ENCODE measurements at regions not wholly inside any gene's neighbourhood (a gene's known extent, or its start where the extent isn't known, plus 50 kb on each side); places are given as distances from the start of the nearest gene placed in this dataset.

GRCh38 chr2:111666160-111666559, 217.8 kb downstream of the ANAPC1 start:
- no peak overlapping the region for H3K4me3 ChIP-seq (ENCODE audit: low read depth, low read length)
- TF ChIP-seq, protein P1, sequence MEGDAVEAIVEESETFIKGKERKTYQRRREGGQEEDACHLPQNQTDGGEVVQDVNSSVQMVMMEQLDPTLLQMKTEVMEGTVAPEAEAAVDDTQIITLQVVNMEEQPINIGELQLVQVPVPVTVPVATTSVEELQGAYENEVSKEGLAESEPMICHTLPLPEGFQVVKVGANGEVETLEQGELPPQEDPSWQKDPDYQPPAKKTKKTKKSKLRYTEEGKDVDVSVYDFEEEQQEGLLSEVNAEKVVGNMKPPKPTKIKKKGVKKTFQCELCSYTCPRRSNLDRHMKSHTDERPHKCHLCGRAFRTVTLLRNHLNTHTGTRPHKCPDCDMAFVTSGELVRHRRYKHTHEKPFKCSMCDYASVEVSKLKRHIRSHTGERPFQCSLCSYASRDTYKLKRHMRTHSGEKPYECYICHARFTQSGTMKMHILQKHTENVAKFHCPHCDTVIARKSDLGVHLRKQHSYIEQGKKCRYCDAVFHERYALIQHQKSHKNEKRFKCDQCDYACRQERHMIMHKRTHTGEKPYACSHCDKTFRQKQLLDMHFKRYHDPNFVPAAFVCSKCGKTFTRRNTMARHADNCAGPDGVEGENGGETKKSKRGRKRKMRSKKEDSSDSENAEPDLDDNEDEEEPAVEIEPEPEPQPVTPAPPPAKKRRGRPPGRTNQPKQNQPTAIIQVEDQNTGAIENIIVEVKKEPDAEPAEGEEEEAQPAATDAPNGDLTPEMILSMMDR (IDR thresholded peaks at IDR 0.05; ENCODE audit: low read depth, low read length) = no peak
- in situ Hi-C loops (cut with HindIII; ENCODE audit: low sequenced_read_pairs) = no loop called here
- no peak for DNase-seq (ENCODE audit: low read depth, low spot score)

DNA sequence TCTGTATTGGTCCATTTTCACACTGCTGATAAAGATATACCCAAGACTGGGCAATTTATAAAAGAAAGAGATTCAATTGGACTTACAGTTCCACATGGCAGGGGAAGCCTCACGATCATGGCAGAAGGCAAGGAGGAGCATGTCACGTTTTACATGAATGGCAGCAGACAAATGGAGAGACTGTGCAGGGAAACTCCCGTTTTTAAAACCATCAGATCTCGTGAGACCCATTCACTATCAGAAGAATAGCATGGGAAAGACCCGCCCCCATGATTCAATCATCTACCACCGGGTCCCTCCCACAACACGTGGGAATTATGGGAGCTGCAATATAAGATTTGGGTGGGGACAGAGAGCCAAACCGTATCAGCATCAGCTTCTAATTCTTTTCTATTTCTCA, 217.0 kb downstream of the ANAPC1 start:
- TF ChIP-seq, protein P1 (IDR thresholded peaks at IDR 0.05; ENCODE audit: low read depth, low read length) = no peak
- in situ Hi-C loops (cut with HindIII; ENCODE audit: low sequenced_read_pairs) = no loop called here
- no peak for DNase-seq (ENCODE audit: low read depth, low spot score)
- no peak overlapping the region for H3K4me3 ChIP-seq (ENCODE audit: low read depth, low read length)

DNA sequence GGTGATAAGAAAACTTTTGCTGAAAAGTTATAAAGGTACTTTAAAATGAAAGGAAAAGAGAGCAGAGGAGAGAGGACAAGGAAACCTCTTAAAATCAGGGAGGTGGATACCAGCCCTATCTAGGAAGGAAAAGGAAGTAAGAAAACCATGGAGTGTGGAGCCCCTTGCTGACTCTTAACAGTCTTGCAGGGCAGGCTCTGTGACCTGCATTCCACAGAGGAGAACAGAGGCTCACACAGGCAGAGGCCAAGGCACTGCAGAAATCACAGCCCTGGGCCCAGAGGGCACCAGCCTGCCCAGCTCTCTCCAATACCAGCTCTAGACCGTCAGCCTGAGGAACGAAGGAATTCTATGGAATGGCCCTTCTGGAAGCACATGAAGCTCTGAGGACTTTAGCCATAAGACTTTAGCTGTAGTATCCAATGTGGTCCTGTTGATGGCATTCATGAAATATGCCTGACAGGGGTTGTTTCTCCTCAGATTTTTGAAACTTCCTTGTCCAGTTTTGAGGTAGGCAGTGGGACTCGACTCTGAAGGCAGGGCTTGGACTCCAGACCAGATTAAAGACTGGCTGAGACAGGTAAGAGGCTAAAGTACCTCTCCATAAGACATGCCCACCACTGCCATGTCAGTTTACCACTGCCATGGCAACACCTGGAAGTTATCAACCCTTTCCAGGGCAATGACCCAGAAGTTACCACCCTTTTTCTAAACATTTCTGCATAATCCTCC, 216.3 kb downstream of the ANAPC1 start:
- H3K4me3 ChIP-seq (ENCODE audit: low read depth, low read length) = no peak overlapping the region
- TF ChIP-seq, protein P1 (IDR thresholded peaks at IDR 0.05; ENCODE audit: low read depth, low read length) = peak; percentile 63
- in situ Hi-C loops (cut with HindIII; ENCODE audit: low sequenced_read_pairs) = no loop called here
- DNase-seq (ENCODE audit: low read depth, low spot score) = peak; percentile 72

DNA sequence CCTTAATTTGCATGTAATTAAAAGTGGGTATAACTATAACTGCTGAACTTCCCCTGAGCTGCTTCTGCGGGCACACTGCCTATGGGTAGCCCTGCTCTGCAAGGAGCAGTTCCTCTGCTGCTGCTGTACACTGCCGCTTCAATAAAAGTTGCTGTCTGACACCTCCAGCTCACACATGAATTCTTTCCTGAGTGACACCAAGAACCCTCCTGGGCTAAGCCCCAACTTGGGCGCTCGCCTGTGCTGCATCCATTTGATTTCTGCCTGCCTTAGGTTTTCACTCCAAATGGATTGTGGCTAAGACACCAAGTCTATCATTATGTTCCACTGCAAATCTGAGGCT, 215.7 kb downstream of the ANAPC1 start:
- TF ChIP-seq, protein P1 (IDR thresholded peaks at IDR 0.05; ENCODE audit: low read depth, low read length) = no peak
- in situ Hi-C loops (cut with HindIII; ENCODE audit: low sequenced_read_pairs) = no loop called here

DNA sequence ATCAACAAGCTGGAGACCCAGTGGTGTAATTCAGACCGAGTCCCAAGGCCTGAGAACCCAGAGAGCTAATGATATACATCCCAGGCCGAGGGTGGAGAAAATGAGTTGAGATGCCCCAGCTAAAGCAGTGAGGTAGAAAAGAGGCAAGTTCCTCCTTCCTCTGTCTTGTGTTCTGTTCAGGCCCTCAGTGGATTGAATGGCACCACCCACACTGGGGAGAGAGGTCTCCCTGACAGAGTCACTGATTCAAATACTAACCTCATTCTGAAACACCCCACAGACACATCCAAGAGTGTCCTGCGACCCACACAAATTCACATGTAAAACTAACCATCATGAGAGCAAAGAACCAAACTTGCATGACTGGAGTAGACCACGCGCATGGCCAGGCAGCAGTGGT, 215.3 kb downstream of the ANAPC1 start:
- in situ Hi-C loops (cut with HindIII; ENCODE audit: low sequenced_read_pairs) = no loop called here
- no peak overlapping the region for H3K4me3 ChIP-seq (ENCODE audit: low read depth, low read length)
- TF ChIP-seq, protein P1 (IDR thresholded peaks at IDR 0.05; ENCODE audit: low read depth, low read length) = no peak
- DNase-seq (ENCODE audit: low read depth, low spot score) = no peak

More for the DNA sequence above, 215.7 kb downstream of the ANAPC1 start:
- H3K4me3 ChIP-seq (ENCODE audit: low read depth, low read length) = no peak overlapping the region
- DNase-seq (ENCODE audit: low read depth, low spot score) = no peak

DNA sequence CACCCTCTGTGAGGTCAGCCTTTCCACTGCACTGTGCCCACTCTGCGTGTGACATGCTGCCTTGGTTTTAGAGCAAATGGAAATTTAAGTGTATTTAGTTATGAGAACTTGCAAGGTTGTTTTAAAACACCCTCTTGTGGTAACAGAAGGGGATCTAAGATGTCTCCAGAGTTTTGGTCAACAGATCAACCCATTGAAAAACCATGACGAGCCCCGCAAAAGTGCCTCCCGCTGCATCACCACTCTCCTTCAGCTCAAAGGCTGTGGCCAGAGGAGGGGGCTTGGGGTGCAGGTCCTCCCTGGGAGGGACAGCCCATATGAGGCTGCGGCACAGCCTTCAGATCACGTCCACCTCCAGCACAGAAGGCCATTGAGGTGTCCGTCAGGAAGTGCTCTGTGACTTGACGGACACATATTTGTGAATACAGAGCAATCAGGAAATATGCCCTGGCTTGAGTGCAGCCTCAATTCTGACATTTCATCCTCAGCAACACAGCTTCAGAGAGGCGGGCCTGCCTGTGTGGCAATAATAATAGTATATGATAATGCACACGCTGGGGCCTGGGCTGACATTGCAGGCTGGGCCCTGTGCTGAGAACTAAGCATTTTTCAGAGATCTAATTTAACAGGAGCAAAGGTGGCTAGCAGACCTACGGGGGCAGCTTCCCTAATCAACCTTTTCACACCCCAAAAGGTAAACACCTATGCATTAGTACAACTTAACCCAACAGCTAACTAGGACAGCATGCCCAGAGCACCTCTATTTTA, 213.9 kb downstream of the ANAPC1 start:
- in situ Hi-C loops (cut with HindIII; ENCODE audit: low sequenced_read_pairs) = no loop called here
- no peak for DNase-seq (ENCODE audit: low read depth, low spot score)
- H3K4me3 ChIP-seq (ENCODE audit: low read depth, low read length) = no peak overlapping the region
- TF ChIP-seq, protein P1 (IDR thresholded peaks at IDR 0.05; ENCODE audit: low read depth, low read length) = no peak

Measured in astrocyte of the spinal cord (primary cell).